Ascending aorta (tissue), 2 donors: ENCODE measurements at regions not wholly inside any gene's neighbourhood (a gene's known extent, or its start where the extent isn't known, plus 50 kb on each side); places are given as distances from the start of the nearest gene placed in this dataset.

Experiments
- DNase-seq, 2 donors: peaks; one replicate each; pipeline ENCODE4 v3.0.0-alpha.2; 2019; ENCODE audit warnings: low spot score in 2 of 2
- H3K27ac ChIP-seq, 2 donors: fragments of 200-600 bp; sonication (generic); one replicate each; pipeline ENCODE4 v1.5.1; 2016 to 2017; ENCODE audit warnings: mild to moderate bottlenecking in 1 of 2
- H3K27me3 ChIP-seq: fragments of 200-600 bp; sonication (generic); one replicate; pipeline ENCODE4 v1.5.1; 2017
- H3K36me3 ChIP-seq, 2 donors: fragments of 200-600 bp; sonication (generic); one replicate each; pipeline ENCODE4 v1.5.1; 2016
- H3K4me1 ChIP-seq, 2 donors: fragments of 200-600 bp; sonication (generic); one replicate each; pipeline ENCODE4 v1.5.1; 2016 to 2017; ENCODE audit warnings: mild to moderate bottlenecking in 1 of 2
- H3K4me3 ChIP-seq, 2 donors: fragments of 200-600 bp; sonication (generic); one replicate each; pipeline ENCODE4 v1.5.1; 2016 to 2017; ENCODE audit warnings: mild to moderate bottlenecking in 1 of 2
- H3K9me3 ChIP-seq, 2 donors: fragments of 200-600 bp; sonication (generic); one replicate each; pipeline ENCODE4 v1.5.1; 2016
- CTCF ChIP-seq, 3 experiments: fragments of 200-600 bp in 2 of 3; fragments of 450-650 bp in 1 of 3; sonication (generic) in 2 of 3; IDR thresholded peaks; one replicate each; pipeline ENCODE4 v1.5.1; 2016 to 2019; ENCODE audit warnings: antibody characterized with exemption in 3 of 3, mild to moderate bottlenecking in 1 of 3, moderate library complexity in 1 of 3
- intact Hi-C: fragments of 100-400 bp; cut with DNase I; formaldehyde crosslinking; loops from one replicate; pipeline ENCODE4 v1.15.1; 2023

GRCh38 chr5:155481182-155481581, 467.6 kb downstream of the KIF4B start:
- Histone ChIP-seq H3K4me1 (no peaks in the 10 kb centered on the region), H3K27me3 (no peaks in the 10 kb centered on the region), H3K9me3 (no peaks in the 10 kb centered on the region), H3K4me3 (no peak overlapping the region), H3K27ac (no peak overlapping the region), H3K36me3 (no peaks in the 10 kb centered on the region)
- no peak for TF ChIP-seq CTCF (IDR thresholded peaks at IDR 0.05)
- no peak for DNase-seq
- intact Hi-C loops: no loop called here

DNA sequence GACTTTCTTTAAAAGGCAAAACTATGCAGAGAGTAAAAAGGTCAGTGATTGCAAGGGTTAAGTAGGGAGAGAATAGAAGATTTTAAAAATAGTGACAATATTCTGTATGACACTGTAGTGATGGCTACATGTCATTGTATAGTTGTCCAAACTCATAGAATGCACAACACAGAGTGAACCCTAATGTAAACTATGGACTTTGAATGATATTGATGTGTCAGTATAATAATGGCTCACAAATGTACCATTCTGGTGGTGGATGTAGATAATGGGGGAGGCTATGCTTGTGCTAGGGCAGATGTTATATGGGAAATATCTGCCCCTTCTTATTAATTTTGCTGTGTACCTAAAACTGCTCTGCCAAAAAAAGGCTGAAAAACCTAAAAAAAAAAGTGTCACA, 468.9 kb downstream of the KIF4B start:
- DNase-seq: no peak
- H3K4me1 ChIP-seq: no peaks in the 10 kb centered on the region
- no peaks in the 10 kb centered on the region for H3K9me3 ChIP-seq
- no peaks in the 10 kb centered on the region for H3K36me3 ChIP-seq
- intact Hi-C loops: no loop called here
- H3K27ac ChIP-seq: no peak overlapping the region
- H3K27me3 ChIP-seq: no peaks in the 10 kb centered on the region
- no peak for TF ChIP-seq CTCF (IDR thresholded peaks at IDR 0.05)
- no peak overlapping the region for H3K4me3 ChIP-seq

DNA sequence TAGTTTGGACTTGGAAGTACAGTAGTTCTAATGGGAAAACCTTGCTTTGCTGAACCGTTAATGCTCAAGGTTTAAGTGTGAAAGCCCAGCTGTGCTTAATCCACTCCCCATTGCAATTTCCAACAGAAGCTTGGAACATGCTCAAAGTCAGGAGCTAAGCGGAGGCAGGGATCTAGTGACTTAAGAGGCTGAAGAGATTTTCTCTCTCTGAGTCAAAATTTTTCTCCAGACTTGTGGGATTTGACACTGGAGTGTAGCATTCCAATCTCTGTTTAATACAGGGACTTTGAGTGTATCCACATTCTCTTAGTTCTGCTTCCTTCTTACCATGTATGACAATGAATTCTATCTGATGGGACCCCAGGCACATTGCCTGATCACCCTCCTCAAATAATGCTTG, 471.8 kb downstream of the KIF4B start:
- no peaks in the 10 kb centered on the region for H3K27me3 ChIP-seq
- H3K4me1 ChIP-seq: no peaks in the 10 kb centered on the region
- H3K9me3 ChIP-seq: no peaks in the 10 kb centered on the region
- no peak for DNase-seq
- intact Hi-C loops: no loop called here
- TF ChIP-seq CTCF (IDR thresholded peaks at IDR 0.05): no peak
- no peaks in the 10 kb centered on the region for H3K36me3 ChIP-seq
- no peak overlapping the region for H3K4me3 ChIP-seq
- no peak overlapping the region for H3K27ac ChIP-seq

DNA sequence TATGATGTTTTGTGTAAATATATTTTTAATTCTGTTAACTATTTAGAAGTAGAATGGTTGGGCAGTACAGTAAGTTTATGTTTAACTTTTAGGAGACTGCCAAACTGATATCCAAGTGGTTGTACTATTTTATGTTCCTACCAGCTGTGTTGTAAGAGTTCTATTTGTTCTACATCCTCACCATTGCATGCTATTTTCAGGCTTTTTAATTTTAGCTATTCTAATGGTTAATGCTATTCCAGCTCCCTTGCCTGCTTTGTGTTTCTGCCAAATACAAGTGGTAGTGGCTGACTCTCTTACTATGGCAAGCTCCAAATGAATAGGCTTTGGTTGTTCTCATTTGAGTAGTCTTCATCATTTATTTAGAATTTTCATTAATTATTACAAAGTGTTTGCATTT, 476.4 kb downstream of the KIF4B start:
- DNase-seq: no peak
- no peaks in the 10 kb centered on the region for H3K9me3 ChIP-seq
- TF ChIP-seq CTCF (IDR thresholded peaks at IDR 0.05): no peak

GRCh38 chr5:155492191-155492590, 478.6 kb downstream of the KIF4B start:
- H3K36me3 ChIP-seq: no peaks in the 10 kb centered on the region
- TF ChIP-seq CTCF (IDR thresholded peaks at IDR 0.05): no peak
- no peak overlapping the region for H3K27ac ChIP-seq
- no peaks in the 10 kb centered on the region for H3K4me1 ChIP-seq
- no peaks in the 10 kb centered on the region for H3K9me3 ChIP-seq
- intact Hi-C loops: no loop called here
- no peak for DNase-seq
- H3K4me3 ChIP-seq: no peak overlapping the region
- no peaks in the 10 kb centered on the region for H3K27me3 ChIP-seq

More for the DNA sequence above, 476.4 kb downstream of the KIF4B start:
- intact Hi-C loops: no loop called here
- H3K27me3 ChIP-seq: no peaks in the 10 kb centered on the region
- H3K27ac ChIP-seq: no peak overlapping the region
- H3K36me3 ChIP-seq: no peaks in the 10 kb centered on the region
- H3K4me1 ChIP-seq: no peaks in the 10 kb centered on the region
- H3K4me3 ChIP-seq: no peak overlapping the region

GRCh38 chr5:155504606-155505005, 491.1 kb downstream of the KIF4B start:
- Histone ChIP-seq H3K9me3 (no peaks in the 10 kb centered on the region), H3K27ac (no peak overlapping the region), H3K4me1 (no peaks in the 10 kb centered on the region), H3K36me3 (no peaks in the 10 kb centered on the region), H3K4me3 (no peak overlapping the region), H3K27me3 (no peaks in the 10 kb centered on the region)
- TF ChIP-seq CTCF (IDR thresholded peaks at IDR 0.05): no peak
- no peak for DNase-seq
- intact Hi-C loops: no loop called here
